GM12878 (cell line): ENCODE measurements at regions not wholly inside any gene's neighbourhood (a gene's known extent, or its start where the extent isn't known, plus 50 kb on each side); places are given as distances from the start of the nearest gene placed in this dataset.

Experiments used
- ATAC-seq: fragments of 200-7000 bp; cut with Tn5 transposase; 3 replicates; pipeline ENCODE4 v1.9.1; 2020; ENCODE audit warnings: mild to moderate bottlenecking, moderate library complexity
- BruUV-seq: library from RNA; stranded (reverse); fragments of 400-500 nt; replicated peaks from 2 replicates; lab custom pipeline; 2021; lab: Mats Ljungman, UMichigan
- CTCF ChIA-PET: fragments of 300-600 bp; sonication (Branson Sonifier 250); formaldehyde crosslinking; extraction: SDS; loops from one replicate; lab custom pipeline; 2021; ENCODE audit warnings: inconsistent platforms; lab: Yijun Ruan, JAX
- POLR2A ChIA-PET: fragments of 350-600 bp; formaldehyde crosslinking; extraction: SDS; loops from one replicate; lab custom pipeline; 2021; ENCODE audit warnings: inconsistent platforms; lab: Charles Lee
- RAD21 ChIA-PET: fragments of 300-600 bp; sonication (Branson Sonifier 250); formaldehyde crosslinking; loops from one replicate; lab custom pipeline; 2023; ENCODE audit warnings: antibody characterized with exemption; ENCODE audit not compliant: unreplicated experiment; lab: Charles Lee
- SMC1A ChIA-PET: fragments of 300-600 bp; sonication (Branson Sonifier 250); formaldehyde crosslinking; loops from one replicate; lab custom pipeline; 2023; ENCODE audit not compliant: unreplicated experiment, uncharacterized antibody; lab: Charles Lee
- DNase-seq: peaks from one replicate; pipeline ENCODE4 v3.0.0-alpha.2; 2011; ENCODE audit warnings: low read depth, low spot score
- FAIRE-seq: peaks from 3 replicates; lab custom pipeline; 2011; peaks lifted over from hg19 to GRCh38; lab: Jason Lieb, UNC
- H2AFZ ChIP-seq: 2 replicates; pipeline ENCODE4 v1.6.0; 2011; ENCODE audit warnings: low read depth, low read length, control low read depth; ENCODE audit not compliant: control insufficient read depth
- H3K27ac ChIP-seq: 2 replicates; pipeline ENCODE4 v1.5.1; 2011; ENCODE audit warnings: control low read depth; ENCODE audit not compliant: control insufficient read depth, insufficient read depth
- H3K27me3 ChIP-seq, 2 experiments: replicated peaks in 1 of 2; 2 replicates each; pipeline versions ENCODE4 v1.6.0 to v1.6.1; 2011; ENCODE audit warnings: low read length in 1 of 2; ENCODE audit not compliant: control insufficient read depth in 2 of 2, insufficient read depth in 2 of 2
- H3K36me3 ChIP-seq, 2 experiments: 2 replicates each; pipeline ENCODE4 v1.5.1; 2011; ENCODE audit warnings: low read length in 1 of 2; ENCODE audit not compliant: control insufficient read depth in 2 of 2, insufficient read depth in 2 of 2
- H3K4me1 ChIP-seq: 2 replicates; pipeline ENCODE4 v1.6.1; 2011; ENCODE audit warnings: mild to moderate bottlenecking, low read length, moderate library complexity, mixed read lengths; ENCODE audit not compliant: control insufficient read depth, insufficient read depth
- H3K4me2 ChIP-seq: 2 replicates; pipeline ENCODE4 v1.6.0; 2011; ENCODE audit warnings: control low read depth; ENCODE audit not compliant: control insufficient read depth, insufficient read depth
- H3K4me3 ChIP-seq: fragments of 200-600 bp; sonication (generic); 2 replicates; pipeline ENCODE4 v1.5.1; 2016
- H3K79me2 ChIP-seq: 2 replicates; pipeline ENCODE4 v1.6.0; 2011; ENCODE audit warnings: low read length; ENCODE audit not compliant: control insufficient read depth, insufficient read depth
- H3K9ac ChIP-seq: 2 replicates; pipeline ENCODE4 v1.8.0; 2011; ENCODE audit warnings: low read length, control low read depth, mixed read lengths; ENCODE audit not compliant: control insufficient read depth, insufficient read depth
- H3K9me3 ChIP-seq: replicated peaks from 3 replicates; pipeline ENCODE4 v1.5.1; 2011; ENCODE audit warnings: mild to moderate bottlenecking, low read length; ENCODE audit not compliant: control insufficient read depth, insufficient read depth
- H4K20me1 ChIP-seq: 2 replicates; pipeline ENCODE4 v1.6.0; 2011; ENCODE audit not compliant: control insufficient read depth, insufficient read depth
- BHLHE40 ChIP-seq, 2 experiments: fragments of 450-650 bp in 1 of 2; IDR thresholded peaks; 2 replicates each; pipeline ENCODE4 v1.6.1; 2011 to 2017; ENCODE audit warnings: low read depth in 2 of 2, borderline replicate concordance in 1 of 2, improper control_type of control experiment in 1 of 2, low read length in 1 of 2, mild to moderate bottlenecking in 1 of 2
- E2F4 ChIP-seq: IDR thresholded peaks from 2 replicates; pipeline ENCODE4 v1.6.1; 2012; ENCODE audit warnings: low read depth, low read length, improper control_type of control experiment
- JUNB ChIP-seq: IDR thresholded peaks from 2 replicates; pipeline ENCODE4 v1.6.1; 2016; ENCODE audit warnings: antibody characterized with exemption, mild to moderate bottlenecking
- KDM1A ChIP-seq: fragments of 200-600 bp; sonication (generic); IDR thresholded peaks from 2 replicates; pipeline ENCODE4 v1.6.1; 2016; ENCODE audit warnings: borderline replicate concordance
- MTA3 ChIP-seq: IDR thresholded peaks from 2 replicates; pipeline ENCODE4 v1.6.1; 2012; ENCODE audit warnings: low read length, inconsistent platforms, borderline replicate concordance
- RAD21 ChIP-seq: IDR thresholded peaks from 2 replicates; pipeline ENCODE4 v1.6.1; 2011; ENCODE audit warnings: mild to moderate bottlenecking, low read depth, low read length, moderate library complexity; ENCODE audit not compliant: insufficient read depth
- RFX5 ChIP-seq: IDR thresholded peaks from 2 replicates; pipeline ENCODE4 v1.6.1; 2011; ENCODE audit warnings: low read depth, low read length, improper control_type of control experiment
- SUPT20H ChIP-seq: IDR thresholded peaks from 2 replicates; pipeline ENCODE4 v1.6.1; 2011; ENCODE audit warnings: low read depth, mild to moderate bottlenecking, low read length, moderate library complexity, borderline replicate concordance; ENCODE audit not compliant: control insufficient read depth
- ZNF384 ChIP-seq: IDR thresholded peaks from 2 replicates; pipeline ENCODE4 v1.6.1; 2012; ENCODE audit warnings: low read depth, mild to moderate bottlenecking, low read length, improper control_type of control experiment, borderline replicate concordance
- WGBS: methylation state at CpG from one replicate; pipeline ENCODE4 v1.1.6; 2016; ENCODE audit warnings: low lambda C conversion rate; ENCODE audit not compliant: insufficient replicate concordance, insufficient coverage; ENCODE audit errors: missing lambda C conversion rate; 5-methylcytosine and 5-hydroxymethylcytosine counted together
- in situ Hi-C: fragments of 300-500 bp; cut with MboI; formaldehyde crosslinking; loops from 9 replicates; pipeline ENCODE4 v1.14.3; 2018; ENCODE audit warnings: mixed read lengths
- intact Hi-C: fragments of 100-400 bp; cut with micrococcal nuclease; formaldehyde crosslinking; loops from one replicate; pipeline ENCODE4 v1.14.2; 2022; ENCODE audit not compliant: unreplicated experiment

- TF ChIP-seq E2F4 (no peak), RAD21 (no peak), MTA3 (no peak)
- TF ChIP-seq, all 136 proteins: peak for 0
These were observed 95.5 kb downstream of the ARF6 start (continued) for GRCh38 chr14:49988080-49988990.

- ChIA-PET POLR2A (interaction anchor here (0.7 to 5.1 kb wide), 4 partner anchors 10 to 19 kb away, joined by 3 to 29 read pairs (median 8); no protein-coding TSS in a partner anchor), SMC1A (interaction anchor here (1.0 to 6.6 kb wide), 8 partner anchors 12 to 124 kb away, joined by 3 to 72 read pairs (median 4); no protein-coding TSS in a partner anchor), RAD21 (interaction anchor here (0.7 to 1.6 kb wide), 5 partner anchors 12 to 91 kb away, joined by 3 to 7 read pairs (median 4); no protein-coding TSS in a partner anchor), CTCF (no interaction called here)
- H3K9me3 ChIP-seq, result no peaks in the 10 kb centered on the region
- H3K9ac ChIP-seq, result no peak overlapping the region
- H3K79me2 ChIP-seq, result no peaks in the 10 kb centered on the region
- intact Hi-C loops, result no loop called here
- DNase-seq (no peak), FAIRE-seq (no peak), ATAC-seq (no peak)
- no peaks in the 10 kb centered on the region for H3K27me3 ChIP-seq
- peaks cover 12% of the 10 kb centered on the region for H3K4me1 ChIP-seq
- TF ChIP-seq BHLHE40 (IDR thresholded peaks at IDR 0.05; ENCODE audit: borderline replicate concordance in 1 of 2, low read depth in 2 of 2, low read length in 1 of 2) (no peak), ZNF384 (no peak), SUPT20H (no peak), RFX5 (peak; percentile 72; the same call in 1 of the 2 replicates), KDM1A (no peak), JUNB (no peak)
- H4K20me1 ChIP-seq, result no peaks in the 10 kb centered on the region
- H3K36me3 ChIP-seq, result no peaks in the 10 kb centered on the region
- no peak overlapping the region for H2AFZ ChIP-seq
- no peak overlapping the region for H3K4me2 ChIP-seq
- no peak overlapping the region for H3K27ac ChIP-seq
- H3K4me3 ChIP-seq, result no peak overlapping the region
- in situ Hi-C loops, result no loop called here
- BruUV-seq, result no TSS peak
- 100% methylated on average over 2 of the region's 2 CpGs for WGBS
These were observed 97.1 kb downstream of the ARF6 start for GRCh38 chr14:49989966-49990365.
